NOMO-1 (cell line): ENCODE measurements at regions not wholly inside any gene's neighbourhood (a gene's known extent, or its start where the extent isn't known, plus 50 kb on each side); places are given as distances from the start of the nearest gene placed in this dataset.

Source experiments
- DNase-seq, 2 experiments: peaks; one replicate each; lab custom pipeline; 2025; ENCODE audit not compliant: unreplicated experiment in 2 of 2; lab: John Stamatoyannopoulos, UW

DNA sequence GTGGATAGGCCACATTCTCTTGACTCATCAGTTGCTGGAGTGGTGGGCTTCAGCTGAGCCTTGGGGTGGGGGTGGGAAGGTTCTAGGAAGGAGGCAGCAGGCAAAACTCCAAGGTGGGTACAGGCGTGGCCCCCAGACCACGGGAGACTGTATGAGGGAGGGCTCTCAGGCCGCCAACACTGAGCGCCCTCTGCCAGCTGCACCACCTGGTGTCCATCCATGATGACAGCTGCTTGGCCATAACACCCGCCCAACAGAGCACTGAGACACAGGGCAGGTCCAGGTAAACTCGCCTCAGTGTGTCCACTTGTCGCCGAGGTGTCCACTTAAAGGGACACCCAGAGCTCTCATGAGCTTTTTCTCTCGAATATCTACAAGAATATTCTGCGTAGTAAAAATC is 133.5 kb downstream of the C16orf95 start:
- no peak for DNase-seq

DNA sequence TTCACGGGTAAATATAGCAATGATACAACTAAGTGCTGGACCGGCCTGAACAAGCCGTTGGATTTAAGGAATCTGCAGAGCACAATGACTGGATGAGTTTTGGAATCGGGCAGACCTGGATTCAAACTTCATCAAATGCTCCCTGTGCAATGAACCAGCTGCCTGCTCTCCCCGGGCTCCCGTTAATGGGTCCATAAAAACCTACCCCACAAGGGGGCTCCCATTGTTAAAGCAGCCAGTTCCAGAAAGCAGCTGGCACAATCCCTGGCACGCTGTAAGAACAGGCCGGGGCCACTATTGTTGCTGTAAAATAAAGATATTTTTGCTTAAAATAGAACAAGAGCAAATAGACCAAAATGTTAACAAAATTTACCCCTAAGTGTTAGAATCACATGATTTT is 131.9 kb downstream of the C16orf95 start:
- DNase-seq: no peak

DNA sequence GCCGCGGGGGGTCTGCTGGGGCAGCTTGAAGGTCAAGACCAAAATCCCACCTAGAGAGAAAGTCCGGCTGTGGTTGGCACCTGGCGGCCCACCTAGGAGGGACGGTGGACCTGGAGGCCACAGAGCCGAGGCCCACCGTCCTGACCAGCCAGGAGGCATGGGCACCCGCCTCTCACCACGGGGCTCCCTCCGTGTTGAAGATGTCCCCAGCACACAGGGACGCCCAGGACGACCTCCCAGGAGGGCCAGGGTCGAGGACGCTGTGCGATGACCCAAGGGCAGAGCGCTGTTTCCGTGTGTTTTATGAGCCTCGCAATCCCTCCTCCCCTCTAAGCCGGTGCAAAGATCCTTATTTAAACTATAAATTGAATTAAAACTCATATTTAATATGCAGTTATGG is 131.2 kb downstream of the C16orf95 start:
- DNase-seq: no peak

DNA sequence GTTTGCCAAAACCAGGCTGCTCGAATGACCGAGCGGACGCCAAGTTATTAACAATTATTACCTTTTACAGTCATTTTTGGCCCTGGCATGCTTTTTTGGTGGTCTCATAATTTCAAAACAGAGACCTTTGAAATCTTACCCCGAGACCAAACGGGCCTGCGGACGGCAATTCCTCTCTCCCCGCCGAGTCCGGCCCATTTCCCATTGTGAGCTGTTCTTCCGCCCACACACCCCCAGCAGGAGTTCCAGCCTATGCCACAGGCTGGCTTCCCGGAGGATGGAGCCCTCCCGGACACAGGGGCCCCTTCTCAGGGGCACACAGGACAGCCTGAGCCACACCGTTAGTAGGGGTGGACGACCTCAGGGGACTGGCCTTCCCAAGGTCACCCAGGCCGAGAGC is 130.7 kb downstream of the C16orf95 start:
- DNase-seq: no peak

DNA sequence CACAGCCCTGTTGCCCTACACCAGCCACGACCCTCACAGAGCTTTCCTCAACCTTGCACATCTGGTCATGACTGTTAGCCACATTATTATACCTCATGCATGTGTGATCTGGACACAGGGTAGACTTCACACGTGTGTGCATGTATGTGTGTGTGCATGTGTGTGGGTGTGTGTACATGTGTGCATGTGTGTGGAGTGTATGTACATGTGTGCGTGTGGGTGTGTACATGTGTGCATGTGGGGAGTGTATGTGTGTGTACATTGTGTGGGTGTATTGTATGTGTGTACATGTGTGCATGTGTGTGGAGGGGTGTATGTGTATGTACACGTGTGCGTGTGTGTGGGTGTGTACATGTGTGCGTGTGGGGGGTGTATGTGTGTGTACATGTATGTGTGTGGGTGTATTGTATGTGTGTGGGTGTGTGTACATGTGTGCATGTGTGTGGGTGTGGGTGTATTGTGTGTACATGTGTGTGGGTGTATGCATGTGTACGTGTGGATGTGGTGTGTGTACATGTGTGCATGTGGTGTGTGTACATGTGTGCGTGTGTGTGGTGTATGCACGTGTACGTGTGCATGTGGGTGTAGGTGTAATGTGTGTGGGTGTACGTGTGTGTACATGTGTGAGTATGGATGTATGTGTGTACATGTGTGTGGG is 130.2 kb downstream of the C16orf95 start:
- DNase-seq: no peak

DNA sequence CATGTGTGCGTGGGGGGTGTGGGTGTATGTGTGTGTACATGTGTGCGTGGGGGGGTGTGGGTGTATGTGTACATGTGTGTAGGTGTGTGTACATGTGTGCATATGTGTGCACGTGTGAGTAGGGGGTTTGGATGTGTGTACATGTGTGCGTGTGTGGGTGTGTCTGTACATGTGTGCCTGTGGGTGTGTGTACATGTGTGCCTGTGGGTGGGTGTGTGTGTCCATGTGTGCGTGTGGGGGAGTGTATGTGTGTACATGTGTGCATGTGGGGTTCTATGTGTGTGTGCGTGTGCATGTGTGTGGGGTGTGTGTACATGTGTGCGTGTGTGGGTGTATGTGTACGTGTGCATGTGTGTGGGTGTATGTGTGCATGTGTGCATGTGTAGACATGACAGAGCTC is 129.1 kb downstream of the C16orf95 start:
- DNase-seq: no peak

DNA sequence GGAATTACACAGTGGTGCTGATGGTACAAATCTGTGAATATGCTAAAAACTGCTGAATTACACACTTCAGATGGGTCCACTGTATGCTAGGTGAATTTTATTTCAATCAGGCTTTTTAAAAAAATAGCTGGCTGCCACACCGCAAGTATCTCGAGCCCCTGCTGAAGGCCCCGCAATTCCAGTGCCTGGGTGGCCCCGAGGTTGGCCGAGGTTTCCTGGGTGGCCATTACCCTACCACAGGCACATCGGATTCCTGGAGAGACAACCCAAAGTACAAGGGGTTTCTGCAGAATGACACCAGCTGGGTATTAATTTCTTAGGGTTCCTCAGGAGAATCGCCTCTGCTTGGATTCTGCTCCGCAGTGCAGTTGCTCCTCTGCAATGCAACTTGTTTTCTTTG is 127.8 kb downstream of the C16orf95 start:
- DNase-seq: no peak

DNA sequence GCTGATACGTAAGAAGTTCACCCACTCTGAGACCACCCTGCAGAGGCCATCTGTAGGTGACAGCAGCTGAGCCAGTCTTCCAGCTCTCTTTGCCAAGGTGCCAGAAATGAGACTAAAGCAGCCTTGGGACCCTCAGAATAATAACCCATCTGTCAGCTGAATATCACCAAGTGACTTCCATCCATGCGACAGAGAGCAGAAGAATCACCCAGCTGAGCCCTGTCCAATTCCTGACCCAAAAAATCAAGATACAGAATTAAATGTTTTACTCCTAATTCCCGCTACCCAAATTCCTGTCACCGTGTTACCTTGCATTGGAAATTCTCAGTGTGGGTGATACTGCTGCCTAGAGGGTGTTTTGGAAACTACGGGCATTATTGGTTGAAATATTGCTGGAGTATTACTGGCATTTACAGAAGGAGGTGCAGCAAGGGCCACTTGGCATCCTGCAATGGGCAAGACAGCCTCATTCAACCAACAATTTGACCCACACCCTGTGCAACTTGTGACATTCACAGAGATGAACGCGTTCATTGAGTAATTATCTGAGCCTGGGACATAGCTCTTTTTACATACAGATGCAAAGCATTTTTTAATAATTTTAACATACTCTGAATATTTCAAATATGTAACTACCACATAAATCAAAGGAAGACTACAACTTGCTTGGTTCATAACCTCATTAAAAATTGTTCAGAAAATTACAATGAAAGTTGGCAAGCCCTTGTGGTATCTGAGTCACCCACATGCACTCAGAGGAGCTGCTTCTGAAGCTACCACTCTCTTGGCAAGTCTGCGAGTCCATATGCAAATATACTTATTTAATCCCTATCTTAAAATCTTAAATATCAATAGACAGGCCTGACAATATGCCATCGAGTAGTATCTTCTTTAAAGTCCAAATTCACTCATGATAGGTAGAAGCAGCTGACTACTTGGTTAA is 126.6 kb downstream of the C16orf95 start:
- no peak for DNase-seq

DNA sequence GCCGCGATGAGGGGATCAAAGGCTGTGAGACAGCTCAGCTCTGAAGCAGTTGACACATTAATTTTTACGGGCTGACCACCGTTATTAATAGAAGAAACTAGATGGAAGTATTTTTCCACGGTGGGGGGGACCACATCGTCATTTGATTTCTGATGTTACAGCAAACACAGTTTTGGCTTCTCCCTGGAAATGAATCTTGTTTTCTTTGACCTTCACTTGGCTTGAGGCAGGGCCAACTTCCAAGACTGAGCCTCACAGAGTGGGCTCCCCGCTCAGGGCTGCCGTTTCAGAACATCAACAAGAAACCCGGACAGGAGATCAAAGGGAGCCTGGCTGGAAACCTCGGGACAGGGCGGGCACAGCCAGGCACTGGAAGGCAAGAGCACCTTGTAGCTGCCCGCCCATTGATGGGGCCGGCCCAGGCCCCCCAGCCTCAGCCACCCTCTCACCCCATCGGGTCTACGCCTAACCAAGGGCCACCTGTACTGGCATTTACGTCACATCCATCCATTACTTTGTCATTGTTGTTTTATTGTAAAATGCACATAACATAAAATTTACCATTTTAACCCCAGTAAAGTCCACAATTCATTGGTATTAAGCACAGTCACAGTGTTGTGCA is 124.6 kb downstream of the C16orf95 start:
- DNase-seq: no peak

DNA sequence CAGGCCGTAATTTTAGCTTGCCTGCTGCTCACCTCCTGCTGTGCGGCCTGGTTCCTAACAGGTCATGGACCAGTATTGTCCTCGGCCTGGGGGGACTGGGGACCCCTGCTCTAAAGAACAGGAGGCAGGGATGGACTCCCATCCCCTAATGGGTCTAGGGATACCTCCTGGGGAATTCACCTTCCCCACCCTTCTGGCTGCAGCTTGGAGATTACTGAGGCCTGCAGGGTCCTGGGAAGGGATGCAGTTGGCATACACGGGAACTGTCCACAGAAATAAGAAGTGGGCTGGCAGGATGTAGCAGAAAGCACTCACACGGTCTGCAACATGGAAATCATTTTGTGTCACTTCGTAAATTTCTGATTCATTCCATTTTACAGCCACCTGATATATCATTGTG is 123.0 kb downstream of the C16orf95 start:
- no peak for DNase-seq

DNA sequence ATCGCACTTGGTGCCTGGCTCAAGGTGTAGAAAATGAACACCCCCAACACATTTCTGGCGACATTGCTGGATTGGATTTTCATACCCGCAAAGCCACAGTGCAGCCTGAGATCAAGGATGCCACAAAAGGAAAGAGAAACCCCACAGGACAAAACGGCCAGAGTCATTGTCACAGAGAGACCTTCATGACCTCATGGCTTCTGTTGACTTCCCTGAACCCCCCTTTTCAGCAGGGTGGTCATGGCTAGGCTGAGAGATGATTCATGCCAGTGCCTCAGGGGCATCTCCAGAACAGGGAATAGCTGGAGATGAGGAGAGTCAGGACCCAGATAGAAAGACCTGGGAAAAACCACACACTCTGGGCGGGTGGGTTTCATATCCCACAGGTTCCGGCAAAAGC is 122.0 kb downstream of the C16orf95 start:
- DNase-seq: no peak

DNA sequence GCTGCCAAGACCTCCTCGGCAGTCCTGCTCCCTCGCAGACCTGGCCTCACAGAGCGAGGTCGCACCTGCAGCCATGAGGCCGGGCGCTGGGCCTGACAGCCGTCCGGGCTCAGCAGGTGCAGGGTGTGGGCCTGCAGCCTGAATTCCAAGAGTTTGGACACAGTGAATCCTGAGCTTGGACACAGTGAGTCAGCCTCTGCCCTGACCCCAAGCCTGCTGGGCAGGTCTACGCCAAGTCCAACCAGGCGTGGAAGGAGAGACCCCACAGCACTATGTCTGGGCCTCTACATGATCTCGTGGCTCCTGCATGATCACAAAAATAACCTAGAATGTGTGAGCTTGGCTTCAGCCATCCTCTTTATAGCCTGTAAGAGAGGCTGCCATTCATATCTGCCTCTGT is 121.0 kb downstream of the C16orf95 start:
- DNase-seq: no peak

DNA sequence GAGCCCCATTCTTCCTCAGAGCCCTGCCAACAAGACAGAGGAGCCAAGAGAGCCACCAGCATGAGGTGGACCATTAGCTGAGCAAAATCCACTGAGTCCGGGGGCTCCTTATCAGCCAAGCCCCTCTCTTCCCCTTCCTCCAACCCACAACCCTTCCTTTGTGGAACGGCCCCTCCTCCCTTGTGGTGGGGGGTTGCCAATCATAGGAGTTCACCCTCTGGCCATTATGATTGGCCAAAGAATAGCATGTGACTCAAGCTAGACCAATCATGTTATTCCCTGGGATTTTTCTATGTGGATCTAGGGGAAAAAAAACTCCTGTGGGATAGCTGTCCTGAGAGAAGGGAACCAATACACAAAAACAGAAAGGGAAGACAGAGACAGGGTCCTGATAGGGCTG is 120.5 kb downstream of the C16orf95 start:
- DNase-seq: no peak

DNA sequence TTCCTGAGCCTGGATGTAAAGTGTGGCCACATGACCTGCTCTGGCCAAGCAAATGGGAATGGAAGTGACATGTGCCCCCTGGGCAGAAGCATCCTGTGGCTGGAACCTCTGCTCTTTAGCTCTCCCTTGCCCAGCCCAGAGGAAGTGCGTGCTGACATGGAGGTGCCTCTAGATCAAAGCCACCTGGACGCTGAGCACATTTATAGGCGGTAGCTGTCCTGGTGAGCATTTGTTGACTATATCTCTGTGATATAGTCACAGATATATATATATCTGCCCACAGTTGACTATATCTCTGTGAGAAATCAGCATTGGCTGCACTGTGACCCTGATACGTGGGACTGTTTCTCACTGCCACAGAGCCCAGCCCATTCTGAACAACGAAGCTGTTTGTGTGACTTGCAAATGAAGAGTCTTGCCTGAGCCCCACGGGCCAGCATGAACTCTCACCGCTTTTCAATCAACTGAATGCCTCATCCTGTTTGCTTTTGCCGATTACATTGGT is 118.8 kb downstream of the C16orf95 start:
- no peak for DNase-seq

DNA sequence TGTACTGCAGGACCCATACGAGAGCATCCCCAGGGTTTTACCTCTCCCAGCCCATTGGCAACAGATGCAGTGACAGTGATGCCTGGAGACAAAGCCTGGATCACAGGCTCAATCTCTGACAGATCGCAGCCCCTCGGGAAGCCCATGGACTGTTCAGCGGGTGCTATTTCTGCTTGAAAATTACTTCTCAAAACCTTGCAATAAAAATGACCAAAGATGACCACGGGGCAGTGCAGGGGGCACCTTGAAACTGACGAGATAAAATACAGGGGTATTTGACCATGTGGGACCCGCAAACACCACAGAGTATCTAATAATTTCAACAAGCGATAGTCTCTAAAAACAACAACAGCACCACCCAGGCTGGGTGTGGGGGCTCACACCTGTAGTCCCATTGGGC is 118.3 kb downstream of the C16orf95 start:
- no peak for DNase-seq

DNA sequence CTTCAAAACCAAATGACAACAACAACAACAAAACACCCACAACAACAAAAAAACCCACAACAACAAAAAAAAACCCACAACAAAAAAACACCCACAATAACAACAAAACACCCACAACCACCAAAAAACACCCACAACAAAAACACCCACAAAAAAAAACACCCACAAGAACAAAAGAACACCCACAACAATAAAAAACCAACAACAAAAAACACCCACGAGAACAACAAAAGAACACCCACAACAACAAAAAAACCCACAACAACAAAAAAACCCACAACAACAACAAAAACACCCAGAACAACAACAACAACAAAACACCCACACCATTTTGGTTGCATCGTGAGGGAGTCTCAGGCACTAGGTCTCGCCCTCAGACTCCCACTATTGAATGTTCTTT is 117.8 kb downstream of the C16orf95 start:
- DNase-seq: no peak

DNA sequence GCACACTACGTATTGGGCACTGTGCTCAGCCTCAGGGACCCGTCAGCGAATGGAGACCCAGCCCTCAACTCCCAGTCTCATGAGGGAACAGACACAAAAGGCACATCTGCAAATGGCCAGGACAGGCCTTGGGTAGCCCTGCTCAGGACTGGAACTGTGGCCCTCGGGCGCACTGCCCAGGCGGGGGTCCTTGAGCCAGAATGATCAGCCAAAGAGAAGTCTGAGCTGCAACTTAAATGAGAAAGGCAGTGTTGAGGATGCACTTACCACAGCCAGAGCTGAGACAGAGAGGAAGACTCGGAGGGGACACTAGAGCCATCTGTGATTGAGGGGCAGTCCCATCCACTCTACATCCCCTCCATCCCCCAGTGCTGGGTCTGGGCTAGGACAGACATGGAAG is 117.3 kb downstream of the C16orf95 start:
- DNase-seq: no peak

DNA sequence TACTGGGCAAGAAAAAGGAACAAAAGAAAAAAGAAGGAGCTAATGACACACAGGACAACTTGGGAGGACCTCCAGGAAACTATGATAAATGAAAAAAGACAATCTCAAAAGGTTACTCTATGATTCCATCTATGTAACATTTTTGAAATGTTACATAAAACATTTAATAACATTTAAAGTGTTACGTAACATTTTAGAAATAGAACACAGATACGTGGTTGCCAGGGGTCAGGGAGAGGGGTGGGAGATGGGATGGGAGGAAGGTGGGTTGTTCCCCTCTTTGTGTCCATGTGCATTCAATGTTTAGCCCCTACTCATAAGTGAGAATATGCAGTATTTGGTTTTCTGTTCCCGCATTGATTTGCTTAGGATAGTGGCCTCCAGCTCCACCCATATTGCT is 116.6 kb downstream of the C16orf95 start:
- DNase-seq: no peak

DNA sequence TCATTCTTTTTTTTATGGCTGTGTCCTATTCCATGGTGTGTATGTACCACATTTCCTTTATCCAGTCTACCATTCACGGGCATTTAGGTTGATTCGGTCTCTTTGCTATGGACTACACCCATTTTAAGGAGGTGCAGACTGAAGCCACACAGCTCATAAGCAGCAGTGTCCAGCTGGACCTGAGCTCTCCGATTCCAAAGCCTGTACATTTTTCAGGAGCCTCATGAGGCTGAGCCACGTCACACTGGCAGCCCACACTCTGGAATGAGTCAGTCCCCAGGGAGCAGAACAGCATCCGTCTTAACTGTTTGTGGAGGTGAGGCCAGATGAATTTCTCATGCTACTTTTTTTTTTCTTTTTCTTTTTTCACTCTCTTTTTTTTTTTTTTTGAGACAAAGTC is 116.1 kb downstream of the C16orf95 start:
- no peak for DNase-seq

DNA sequence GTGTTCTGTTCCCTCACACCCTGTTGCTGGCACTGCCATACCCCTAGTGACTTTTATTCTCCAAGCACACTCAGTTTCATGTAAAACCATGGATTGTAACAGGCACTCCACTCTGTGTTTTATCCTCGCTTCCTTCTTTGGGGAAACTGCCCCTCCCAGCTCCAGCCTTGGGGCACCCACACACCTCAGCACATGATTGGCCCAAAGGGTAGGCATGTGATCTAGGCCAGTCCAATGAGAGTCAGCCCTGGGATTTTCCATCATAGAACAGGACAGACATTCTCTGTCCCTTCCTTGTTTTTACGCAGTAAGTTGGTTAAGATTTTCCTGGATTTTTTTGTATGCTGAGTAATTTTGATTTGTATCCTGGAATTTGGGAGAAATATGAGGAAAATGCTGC is 115.4 kb downstream of the C16orf95 start:
- DNase-seq: no peak

DNA sequence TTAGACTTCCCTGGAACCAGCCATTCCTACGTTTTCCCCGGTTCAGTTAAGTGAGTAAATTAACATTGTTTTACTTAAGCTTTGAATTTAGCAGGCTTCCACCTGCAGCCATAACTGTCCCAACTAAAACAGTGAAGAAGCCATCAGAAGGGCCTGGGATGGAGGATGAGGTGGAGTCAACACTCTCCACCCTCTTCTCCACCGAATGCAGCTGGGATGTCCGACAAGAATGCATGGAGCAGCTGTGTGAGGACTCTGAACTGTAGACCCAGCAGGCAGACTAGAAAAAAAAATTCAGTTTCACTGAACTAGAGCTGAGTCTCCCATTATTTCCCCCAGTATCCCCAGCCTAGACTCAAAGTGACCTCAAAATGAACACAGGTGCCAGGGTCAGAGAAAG is 114.8 kb downstream of the C16orf95 start:
- DNase-seq: no peak
